Hepatocyte (in vitro differentiated cells): ENCODE measurements at regions not wholly inside any gene's neighbourhood (a gene's known extent, or its start where the extent isn't known, plus 50 kb on each side); places are given as distances from the start of the nearest gene placed in this dataset.

Source experiments
- DNase-seq: peaks from one replicate; pipeline ENCODE4 v3.0.0-alpha.2; 2016; ENCODE audit warnings: low spot score
- H2AFZ ChIP-seq: fragments of 200-600 bp; sonication (generic); 2 replicates; pipeline ENCODE4 v1.6.0; 2016; ENCODE audit warnings: antibody characterized with exemption, mild to moderate bottlenecking
- H3K27ac ChIP-seq: fragments of 200-600 bp; sonication (generic); 2 replicates; pipeline ENCODE4 v1.5.1; 2016; ENCODE audit warnings: mild to moderate bottlenecking
- H3K27me3 ChIP-seq: fragments of 200-600 bp; sonication (generic); 2 replicates; pipeline ENCODE4 v1.6.1; 2016
- H3K36me3 ChIP-seq: fragments of 200-600 bp; sonication (generic); replicated peaks from 2 replicates; pipeline ENCODE4 v1.5.1; 2016; ENCODE audit warnings: low read depth; ENCODE audit not compliant: insufficient read depth
- H3K4me1 ChIP-seq: fragments of 200-600 bp; sonication (generic); 2 replicates; pipeline ENCODE4 v1.5.1; 2016; ENCODE audit warnings: mild to moderate bottlenecking, moderate library complexity; ENCODE audit not compliant: insufficient read depth
- H3K4me2 ChIP-seq: fragments of 200-600 bp; sonication (generic); 2 replicates; pipeline ENCODE4 v1.6.0; 2016
- H3K4me3 ChIP-seq: fragments of 200-600 bp; sonication (generic); 2 replicates; pipeline ENCODE4 v1.5.1; 2016; ENCODE audit warnings: mild to moderate bottlenecking
- H3K79me2 ChIP-seq: fragments of 200-600 bp; sonication (generic); 2 replicates; pipeline ENCODE4 v1.6.0; 2017; ENCODE audit warnings: mild to moderate bottlenecking
- H3K9me2 ChIP-seq: fragments of 200-600 bp; sonication (generic); replicated peaks from 2 replicates; pipeline ENCODE4 v1.6.0; 2017; ENCODE audit warnings: mild to moderate bottlenecking; ENCODE audit not compliant: insufficient read depth
- H3K9me3 ChIP-seq: fragments of 200-600 bp; sonication (generic); 2 replicates; pipeline ENCODE4 v1.5.1; 2016; ENCODE audit warnings: low read depth, mild to moderate bottlenecking
- H4K20me1 ChIP-seq: fragments of 200-600 bp; sonication (generic); 2 replicates; pipeline ENCODE4 v1.6.0; 2016; ENCODE audit warnings: mild to moderate bottlenecking; ENCODE audit not compliant: insufficient read depth, poor library complexity, severe bottlenecking
- EZH2 ChIP-seq: fragments of 200-600 bp; sonication (generic); IDR thresholded peaks from 2 replicates; pipeline ENCODE4 v1.6.1; 2016; ENCODE audit warnings: antibody characterized with exemption, mild to moderate bottlenecking, borderline replicate concordance
- EZH2phosphoT487 ChIP-seq: fragments of 200-600 bp; sonication (generic); IDR thresholded peaks from one replicate; pipeline ENCODE4 v1.6.1; 2018; ENCODE audit warnings: antibody characterized with exemption, mild to moderate bottlenecking, low read depth, moderate library complexity; ENCODE audit not compliant: unreplicated experiment, severe bottlenecking
- WGBS: methylation state at CpG from one replicate; pipeline ENCODE4 v1.1.6; 2016; ENCODE audit warnings: low lambda C conversion rate; ENCODE audit errors: missing lambda C conversion rate; 5-methylcytosine and 5-hydroxymethylcytosine counted together
- TF ChIP-seq, protein P1 (sequence below): fragments of 200-600 bp; sonication (generic); IDR thresholded peaks from 2 replicates; pipeline ENCODE4 v1.5.1; 2016; ENCODE audit warnings: antibody characterized with exemption, mild to moderate bottlenecking; ENCODE audit not compliant: poor library complexity

DNA sequence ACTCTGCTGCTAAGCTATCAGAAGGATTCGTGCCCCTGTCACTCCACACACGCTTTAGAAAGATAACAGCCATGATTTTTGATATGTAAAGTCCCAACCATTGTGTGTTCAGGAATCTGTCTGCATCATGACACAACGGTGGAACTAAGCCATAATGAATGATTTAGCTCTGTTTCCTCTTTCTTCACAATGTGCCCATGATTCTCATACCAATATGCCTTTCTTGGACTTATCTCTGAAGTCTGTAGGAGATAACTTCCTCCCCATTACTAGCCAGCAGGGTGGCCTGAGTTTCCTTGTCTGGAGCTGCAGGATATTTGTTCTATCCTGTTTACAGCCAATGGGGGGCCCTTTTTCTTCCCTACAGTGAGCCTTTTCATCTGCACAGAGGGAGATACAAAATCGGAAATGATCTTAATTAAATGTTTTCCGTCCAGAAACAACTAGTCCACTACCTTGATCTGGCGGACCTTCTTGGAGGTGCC lies 511.7 kb downstream of the USP25 start:
- H3K4me1 ChIP-seq: no peaks in the 10 kb centered on the region
- no peak overlapping the region for H2AFZ ChIP-seq
- no peak overlapping the region for H3K4me2 ChIP-seq
- H3K79me2 ChIP-seq: no peaks in the 10 kb centered on the region
- H3K36me3 ChIP-seq: no peaks in the 10 kb centered on the region
- H3K9me2 ChIP-seq: no peaks in the 10 kb centered on the region
- H3K9me3 ChIP-seq: no peaks in the 10 kb centered on the region
- no peak overlapping the region for H3K27ac ChIP-seq
- 33% methylated on average over 6 of the region's 6 CpGs for WGBS
- no peaks in the 10 kb centered on the region for H3K27me3 ChIP-seq
- no peaks in the 10 kb centered on the region for H4K20me1 ChIP-seq
- DNase-seq: no peak
- no peak for TF ChIP-seq EZH2
- TF ChIP-seq, protein P1, sequence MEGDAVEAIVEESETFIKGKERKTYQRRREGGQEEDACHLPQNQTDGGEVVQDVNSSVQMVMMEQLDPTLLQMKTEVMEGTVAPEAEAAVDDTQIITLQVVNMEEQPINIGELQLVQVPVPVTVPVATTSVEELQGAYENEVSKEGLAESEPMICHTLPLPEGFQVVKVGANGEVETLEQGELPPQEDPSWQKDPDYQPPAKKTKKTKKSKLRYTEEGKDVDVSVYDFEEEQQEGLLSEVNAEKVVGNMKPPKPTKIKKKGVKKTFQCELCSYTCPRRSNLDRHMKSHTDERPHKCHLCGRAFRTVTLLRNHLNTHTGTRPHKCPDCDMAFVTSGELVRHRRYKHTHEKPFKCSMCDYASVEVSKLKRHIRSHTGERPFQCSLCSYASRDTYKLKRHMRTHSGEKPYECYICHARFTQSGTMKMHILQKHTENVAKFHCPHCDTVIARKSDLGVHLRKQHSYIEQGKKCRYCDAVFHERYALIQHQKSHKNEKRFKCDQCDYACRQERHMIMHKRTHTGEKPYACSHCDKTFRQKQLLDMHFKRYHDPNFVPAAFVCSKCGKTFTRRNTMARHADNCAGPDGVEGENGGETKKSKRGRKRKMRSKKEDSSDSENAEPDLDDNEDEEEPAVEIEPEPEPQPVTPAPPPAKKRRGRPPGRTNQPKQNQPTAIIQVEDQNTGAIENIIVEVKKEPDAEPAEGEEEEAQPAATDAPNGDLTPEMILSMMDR: no peak
- TF ChIP-seq EZH2phosphoT487: no peak
- H3K4me3 ChIP-seq: no peak overlapping the region

DNA sequence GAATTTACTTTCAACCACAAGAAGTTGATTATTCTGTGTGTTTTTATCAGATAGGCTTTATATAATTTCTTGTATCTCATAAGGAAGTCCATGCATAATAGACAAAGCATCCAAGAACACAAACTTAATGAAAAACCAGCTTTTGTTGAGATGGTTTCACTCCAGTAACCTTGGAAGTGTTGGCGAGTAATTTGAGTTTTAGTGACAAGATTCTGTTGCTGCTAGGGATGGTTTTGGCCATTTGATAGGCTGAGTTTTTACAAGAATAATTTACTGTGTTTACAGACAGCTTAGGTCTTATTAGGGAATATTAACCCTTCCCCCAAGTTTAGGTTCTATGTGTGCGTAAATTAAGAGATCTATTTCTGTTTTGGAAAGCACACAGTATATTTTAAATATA lies 513.6 kb downstream of the USP25 start:
- H3K79me2 ChIP-seq: no peaks in the 10 kb centered on the region
- H3K27ac ChIP-seq: no peak overlapping the region
- H2AFZ ChIP-seq: no peak overlapping the region
- no peaks in the 10 kb centered on the region for H3K9me3 ChIP-seq
- H3K4me2 ChIP-seq: no peak overlapping the region
- no peaks in the 10 kb centered on the region for H4K20me1 ChIP-seq
- TF ChIP-seq, protein P1: no peak
- no peak for TF ChIP-seq EZH2phosphoT487
- H3K9me2 ChIP-seq: no peaks in the 10 kb centered on the region
- DNase-seq: no peak
- 82% methylated on average over 2 of the region's 2 CpGs for WGBS
- H3K36me3 ChIP-seq: no peaks in the 10 kb centered on the region
- H3K27me3 ChIP-seq: no peaks in the 10 kb centered on the region
- H3K4me1 ChIP-seq: no peaks in the 10 kb centered on the region
- H3K4me3 ChIP-seq: no peak overlapping the region

DNA sequence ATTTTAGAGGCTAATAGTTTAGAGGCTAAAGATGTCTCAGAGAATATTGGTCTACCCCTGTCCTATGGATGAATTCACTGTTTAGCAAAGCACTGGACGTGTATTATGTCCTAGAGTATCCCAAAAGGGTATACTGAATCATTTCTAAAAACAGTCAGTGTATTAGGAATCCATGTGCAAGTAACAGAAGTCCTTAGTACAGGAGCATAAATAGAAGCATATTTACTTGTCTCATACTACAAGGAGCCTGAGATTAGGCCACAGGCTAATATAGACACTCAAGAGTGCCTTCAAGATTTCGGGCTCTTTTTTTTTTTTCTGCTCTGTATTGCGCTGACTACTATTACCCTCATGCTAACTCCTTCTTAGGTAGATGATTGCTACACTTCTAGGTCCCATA lies 518.9 kb downstream of the USP25 start:
- H3K4me1 ChIP-seq: no peaks in the 10 kb centered on the region
- DNase-seq: no peak
- H3K4me2 ChIP-seq: no peak overlapping the region
- H3K27me3 ChIP-seq: no peaks in the 10 kb centered on the region
- H3K9me2 ChIP-seq: no peaks in the 10 kb centered on the region
- no peaks in the 10 kb centered on the region for H3K36me3 ChIP-seq
- H3K79me2 ChIP-seq: no peaks in the 10 kb centered on the region
- H3K9me3 ChIP-seq: no peaks in the 10 kb centered on the region
- no peak overlapping the region for H3K27ac ChIP-seq
- H3K4me3 ChIP-seq: no peak overlapping the region
- TF ChIP-seq, protein P1: no peak
- no peak for TF ChIP-seq EZH2phosphoT487
- TF ChIP-seq EZH2: no peak
- H4K20me1 ChIP-seq: no peaks in the 10 kb centered on the region
- 99% methylated on average over 3 of the region's 3 CpGs for WGBS
- no peak overlapping the region for H2AFZ ChIP-seq

DNA sequence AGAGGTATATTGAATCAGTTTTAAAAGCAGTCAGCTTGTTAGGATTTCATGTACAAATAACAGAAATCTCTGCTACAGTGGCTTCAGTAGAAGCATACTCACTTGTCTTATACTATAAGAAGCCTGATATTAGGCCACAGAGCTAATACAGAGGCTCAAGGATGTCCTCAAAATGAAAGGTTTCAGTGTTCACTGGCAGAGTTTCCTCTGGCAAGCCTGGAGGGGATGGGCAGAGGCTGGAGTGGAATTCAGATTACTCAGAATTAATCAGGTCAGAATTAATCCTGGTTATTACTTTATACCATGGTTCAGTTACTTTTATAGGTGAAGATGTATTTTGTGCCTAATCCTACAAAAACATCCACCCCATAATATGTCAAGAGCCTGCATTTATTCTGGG lies 520.5 kb downstream of the USP25 start:
- Histone ChIP-seq H3K27me3 (no peaks in the 10 kb centered on the region), H3K4me2 (no peak overlapping the region), H3K4me3 (no peak overlapping the region), H3K27ac (no peak overlapping the region), H3K79me2 (no peaks in the 10 kb centered on the region), H4K20me1 (no peaks in the 10 kb centered on the region), H3K9me3 (no peaks in the 10 kb centered on the region), H3K36me3 (no peaks in the 10 kb centered on the region), H3K4me1 (no peaks in the 10 kb centered on the region), H2AFZ (no peak overlapping the region), H3K9me2 (no peaks in the 10 kb centered on the region)
- DNase-seq: no peak
- TF ChIP-seq, protein P1: no peak
- TF ChIP-seq EZH2: no peak
- TF ChIP-seq EZH2phosphoT487: no peak
